Thymus (tissue), 11 donors: ENCODE measurements at regions not wholly inside any gene's neighbourhood (a gene's known extent, or its start where the extent isn't known, plus 50 kb on each side); places are given as distances from the start of the nearest gene placed in this dataset.

Source experiments
- DNase-seq, 9 donors: peaks; one replicate each; pipeline ENCODE4 v3.0.0-alpha.2; 2013; ENCODE audit warnings: low spot score in 9 of 9, low read depth in 6 of 9, missing footprints in 1 of 9
- H3K27ac ChIP-seq, 2 donors: one replicate each; pipeline ENCODE4 v1.5.1; 2013; ENCODE audit warnings: control low read depth in 1 of 2, low read depth in 1 of 2, low read length in 1 of 2, mild to moderate bottlenecking in 1 of 2, moderate library complexity in 1 of 2
- H3K27me3 ChIP-seq, 2 donors: one replicate each; pipeline ENCODE4 v1.5.1; 2013; ENCODE audit warnings: low read length in 1 of 2; ENCODE audit not compliant: control insufficient read depth in 2 of 2, insufficient read depth in 1 of 2
- H3K36me3 ChIP-seq, 2 donors: one replicate each; pipeline ENCODE4 v1.5.1; 2013; ENCODE audit warnings: low read length in 1 of 2, mild to moderate bottlenecking in 1 of 2, moderate library complexity in 1 of 2; ENCODE audit not compliant: control insufficient read depth in 2 of 2, insufficient read depth in 2 of 2
- H3K4me1 ChIP-seq, 2 donors: one replicate each; pipeline ENCODE4 v1.5.1; 2013; ENCODE audit warnings: low read length in 2 of 2; ENCODE audit not compliant: control insufficient read depth in 2 of 2, insufficient read depth in 2 of 2
- H3K4me3 ChIP-seq, 2 donors: one replicate each; pipeline ENCODE4 v1.5.1; 2013; ENCODE audit warnings: low read length in 2 of 2, control low read depth in 1 of 2, mild to moderate bottlenecking in 1 of 2
- H3K9me3 ChIP-seq, 2 donors: one replicate each; pipeline ENCODE4 v1.5.1; 2013; ENCODE audit warnings: low read length in 1 of 2, mild to moderate bottlenecking in 1 of 2; ENCODE audit not compliant: control insufficient read depth in 2 of 2, insufficient read depth in 1 of 2
- WGBS: extraction: QIAGEN DNeasy Blood & Tissue Kit; methylation state at CpG from one replicate; pipeline ENCODE4 v1.1.7; 2013; 5-methylcytosine and 5-hydroxymethylcytosine counted together
- donor health status: healthy.

- Histone ChIP-seq H3K27ac (no peak overlapping the region), H3K4me1 (peaks cover 0 to 11% of the 10 kb centered on the region in 2 donors), H3K27me3 (no peaks in the 10 kb centered on the region), H3K36me3 (no peaks in the 10 kb centered on the region), H3K4me3 (no peak overlapping the region), H3K9me3 (no peaks in the 10 kb centered on the region)
- WGBS, result 88% methylated on average over 1 of the region's 1 CpG
- DNase-seq, result no peak
These were observed 216.0 kb upstream of the HTR2A start for GRCh38 chr13:47112903-47113299.

GRCh38 chr13:47112205-47112902, 215.5 kb upstream of the HTR2A start:
- no peaks in the 10 kb centered on the region for H3K27me3 ChIP-seq
- H3K27ac ChIP-seq, result no peak overlapping the region
- peaks cover 0 to 11% of the 10 kb centered on the region in 2 donors for H3K4me1 ChIP-seq
- H3K36me3 ChIP-seq, result no peaks in the 10 kb centered on the region
- no peaks in the 10 kb centered on the region for H3K9me3 ChIP-seq
- no peak for DNase-seq
- no peak overlapping the region for H3K4me3 ChIP-seq
- WGBS, result 95% methylated on average over 4 of the region's 4 CpGs

GRCh38 chr13:47111499-47111898, 214.6 kb upstream of the HTR2A start:
- no peak overlapping the region for H3K27ac ChIP-seq
- no peaks in the 10 kb centered on the region for H3K36me3 ChIP-seq
- no peaks in the 10 kb centered on the region for H3K9me3 ChIP-seq
- WGBS, result 97% methylated on average over 3 of the region's 3 CpGs
- DNase-seq, result no peak
- H3K27me3 ChIP-seq, result no peaks in the 10 kb centered on the region
- no peak overlapping the region for H3K4me3 ChIP-seq
- H3K4me1 ChIP-seq, result peaks cover 0 to 11% of the 10 kb centered on the region in 2 donors

GRCh38 chr13:47110833-47111240, 214.0 kb upstream of the HTR2A start:
- 92% methylated on average over 12 of the region's 12 CpGs for WGBS

DNA sequence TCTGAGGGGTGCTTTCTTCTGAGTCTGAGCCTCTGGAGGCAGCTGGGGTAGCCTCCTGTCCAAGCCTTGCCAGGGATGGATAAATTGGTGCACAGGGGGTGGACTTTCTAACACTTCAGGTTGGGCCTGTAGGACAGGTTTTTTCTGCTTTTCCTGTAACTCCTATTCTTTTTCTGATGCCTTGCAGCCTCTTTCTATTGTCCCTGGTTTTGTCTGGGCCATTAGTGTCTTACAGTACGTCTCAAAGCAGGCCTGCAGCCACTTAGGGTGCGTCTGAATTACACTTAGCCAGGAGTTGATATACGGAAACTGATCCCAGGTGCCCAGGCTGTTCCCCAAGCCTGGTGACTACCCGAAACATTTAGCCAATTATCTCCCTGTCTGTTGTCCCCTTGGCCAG, 213.3 kb upstream of the HTR2A start:
- DNase-seq, result no peak
- H3K36me3 ChIP-seq, result no peaks in the 10 kb centered on the region
- H3K27ac ChIP-seq, result no peak overlapping the region
- no peak overlapping the region for H3K4me3 ChIP-seq
- no peaks in the 10 kb centered on the region for H3K27me3 ChIP-seq
- 97% methylated on average over 4 of the region's 4 CpGs for WGBS
- H3K4me1 ChIP-seq, result peaks cover 0 to 11% of the 10 kb centered on the region in 2 donors
- H3K9me3 ChIP-seq, result no peaks in the 10 kb centered on the region

More at GRCh38 chr13:47110833-47111240, 214.0 kb upstream of the HTR2A start:
- no peak for DNase-seq
- no peaks in the 10 kb centered on the region for H3K36me3 ChIP-seq
- H3K27ac ChIP-seq, result no peak overlapping the region
- H3K4me1 ChIP-seq, result peaks cover 0 to 11% of the 10 kb centered on the region in 2 donors
- H3K27me3 ChIP-seq, result no peaks in the 10 kb centered on the region
- H3K9me3 ChIP-seq, result no peaks in the 10 kb centered on the region
- H3K4me3 ChIP-seq, result no peak overlapping the region

GRCh38 chr13:47109028-47109427, 212.2 kb upstream of the HTR2A start:
- Histone ChIP-seq H3K4me3 (no peak overlapping the region), H3K27ac (no peak overlapping the region), H3K4me1 (peaks cover 0 to 11% of the 10 kb centered on the region in 2 donors), H3K36me3 (no peaks in the 10 kb centered on the region), H3K9me3 (no peaks in the 10 kb centered on the region), H3K27me3 (no peaks in the 10 kb centered on the region)
- peak in 5 of 9 donors; percentile 3 to 38 (median 12) for DNase-seq
- WGBS, result 4% methylated on average over 4 of the region's 4 CpGs

DNA sequence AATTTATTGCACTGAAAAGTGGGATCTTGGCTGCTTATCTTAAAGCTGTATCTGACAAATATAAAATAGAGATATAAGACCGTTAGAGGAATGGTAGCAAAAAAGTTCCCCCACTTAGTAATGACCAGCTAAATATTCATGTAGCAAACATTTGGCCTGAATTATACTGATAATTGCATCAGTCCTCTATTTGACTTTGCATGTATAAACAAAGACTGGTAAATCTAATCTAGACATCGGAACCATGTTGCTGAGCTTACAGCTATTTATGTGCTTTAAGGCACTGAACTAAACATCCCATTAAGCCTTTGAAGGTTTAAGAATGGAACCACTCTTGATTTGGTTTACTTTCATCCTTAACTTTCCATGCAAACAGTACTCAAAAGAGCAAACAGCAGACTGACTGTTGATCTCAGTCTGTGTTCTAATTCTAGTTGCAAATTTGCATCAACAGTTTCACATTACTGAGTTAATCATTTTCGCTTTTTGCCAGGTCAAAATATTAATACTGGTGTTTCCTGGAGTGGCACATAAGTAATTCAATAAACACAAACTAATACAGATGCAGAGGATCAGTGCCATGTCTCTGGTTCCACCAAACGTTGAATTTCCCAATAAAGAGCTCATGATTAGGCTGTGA, 203.5 kb upstream of the HTR2A start:
- no peak for DNase-seq
- Histone ChIP-seq H3K4me3 (no peak overlapping the region), H3K9me3 (no peaks in the 10 kb centered on the region), H3K36me3 (no peaks in the 10 kb centered on the region), H3K27ac (no peak overlapping the region), H3K27me3 (no peaks in the 10 kb centered on the region), H3K4me1 (no peaks in the 10 kb centered on the region)
- 90% methylated on average over 4 of the region's 4 CpGs for WGBS

DNA sequence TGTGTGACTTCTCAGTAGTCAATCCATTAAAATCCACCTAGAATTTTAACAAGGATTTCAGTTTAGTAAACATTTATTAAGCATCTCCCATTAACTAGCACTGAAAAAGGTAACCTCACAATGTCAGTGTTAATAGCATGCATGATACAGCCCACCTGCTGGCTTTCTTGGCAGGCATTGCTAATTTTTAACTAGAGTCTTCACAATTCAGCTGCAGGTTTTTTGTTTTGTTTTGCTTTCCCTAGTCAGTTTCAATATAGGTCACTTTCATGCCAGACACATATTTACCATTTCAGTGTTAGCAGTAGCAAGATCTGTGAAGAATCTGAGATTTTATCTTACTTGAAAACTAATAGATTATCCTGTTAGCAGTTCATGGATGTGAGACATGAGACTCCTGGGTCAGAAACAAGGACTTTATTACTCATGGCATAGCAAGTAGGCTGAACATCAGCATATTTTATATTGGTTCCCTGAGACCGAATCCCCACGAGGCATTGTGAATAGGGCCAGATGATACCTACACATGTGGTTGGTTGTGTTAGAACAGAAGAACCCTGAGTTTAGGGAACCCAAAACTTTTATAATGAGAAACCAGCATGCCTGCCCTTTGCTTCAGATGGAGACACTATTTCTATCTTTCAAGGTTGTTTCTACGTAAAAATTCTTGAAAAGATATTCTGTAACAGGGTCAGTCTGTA, 198.0 kb upstream of the HTR2A start:
- Histone ChIP-seq H3K36me3 (no peaks in the 10 kb centered on the region), H3K4me3 (no peak overlapping the region), H3K27me3 (no peaks in the 10 kb centered on the region), H3K4me1 (no peaks in the 10 kb centered on the region), H3K9me3 (no peaks in the 10 kb centered on the region), H3K27ac (no peak overlapping the region)
- 81% methylated on average over 3 of the region's 3 CpGs for WGBS
- DNase-seq, result no peak

GRCh38 chr13:47092202-47092601, 195.3 kb upstream of the HTR2A start:
- Histone ChIP-seq H3K4me3 (no peak overlapping the region), H3K36me3 (no peaks in the 10 kb centered on the region)
- WGBS, result 98% methylated on average over 2 of the region's 2 CpGs

More at GRCh38 chr13:47092202-47092601, 195.3 kb upstream of the HTR2A start:
- no peak for DNase-seq
- Histone ChIP-seq H3K27me3 (no peaks in the 10 kb centered on the region), H3K4me1 (no peaks in the 10 kb centered on the region), H3K9me3 (no peaks in the 10 kb centered on the region), H3K27ac (no peak overlapping the region)
